Coronary artery (tissue), 2 donors: ENCODE measurements at regions not wholly inside any gene's neighbourhood (a gene's known extent, or its start where the extent isn't known, plus 50 kb on each side); places are given as distances from the start of the nearest gene placed in this dataset.

ENCODE experiments used
- DNase-seq: peaks from one replicate; pipeline ENCODE4 v3.0.0-alpha.2; 2017; ENCODE audit warnings: low spot score
- H3K27ac ChIP-seq, 2 donors: fragments of 200-600 bp; sonication (generic); one replicate each; pipeline ENCODE4 v1.5.1; 2016 to 2019
- H3K4me3 ChIP-seq: fragments of 200-600 bp; sonication (generic); 2 replicates; pipeline ENCODE4 v1.5.1; 2016; ENCODE audit warnings: mild to moderate bottlenecking, moderate library complexity
- TF ChIP-seq, protein P1 (sequence below): fragments of 200-600 bp; sonication (generic); IDR thresholded peaks from one replicate; pipeline ENCODE4 v1.5.1; 2019; ENCODE audit warnings: antibody characterized with exemption

DNA sequence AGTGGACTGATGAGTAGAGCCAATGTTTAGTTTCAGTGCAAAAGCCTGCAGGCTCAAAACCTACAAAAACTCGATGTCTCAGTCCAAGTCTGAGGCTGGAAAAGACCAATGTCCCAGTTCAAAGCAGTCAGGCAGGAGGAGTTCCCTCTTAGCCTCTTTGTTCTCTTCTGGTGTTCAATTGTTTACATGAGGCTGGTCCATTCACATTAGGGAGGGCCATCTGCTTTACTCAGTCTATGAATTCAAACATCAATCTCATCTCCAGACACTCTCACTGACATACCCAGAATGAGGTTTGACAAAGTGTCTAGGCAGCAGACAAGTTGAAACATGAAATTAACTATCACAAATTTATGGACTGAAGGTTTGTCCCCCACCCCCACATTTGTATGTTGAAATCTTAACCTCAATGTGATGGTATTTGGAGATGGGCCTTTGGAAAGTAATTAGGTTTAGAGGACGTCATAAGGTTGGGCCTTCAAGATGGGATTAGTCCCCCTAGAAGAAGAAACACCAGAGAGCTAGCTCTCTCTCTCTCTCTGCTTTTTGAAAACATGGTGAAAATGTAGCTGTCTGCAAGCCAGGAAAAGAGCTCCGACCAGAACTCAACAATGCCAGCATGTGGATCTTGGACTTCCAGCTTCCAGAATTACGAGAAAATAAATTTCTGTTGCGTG lies 438.5 kb upstream of the RGMA start:
- H3K4me3 ChIP-seq: no peak overlapping the region
- TF ChIP-seq, protein P1, sequence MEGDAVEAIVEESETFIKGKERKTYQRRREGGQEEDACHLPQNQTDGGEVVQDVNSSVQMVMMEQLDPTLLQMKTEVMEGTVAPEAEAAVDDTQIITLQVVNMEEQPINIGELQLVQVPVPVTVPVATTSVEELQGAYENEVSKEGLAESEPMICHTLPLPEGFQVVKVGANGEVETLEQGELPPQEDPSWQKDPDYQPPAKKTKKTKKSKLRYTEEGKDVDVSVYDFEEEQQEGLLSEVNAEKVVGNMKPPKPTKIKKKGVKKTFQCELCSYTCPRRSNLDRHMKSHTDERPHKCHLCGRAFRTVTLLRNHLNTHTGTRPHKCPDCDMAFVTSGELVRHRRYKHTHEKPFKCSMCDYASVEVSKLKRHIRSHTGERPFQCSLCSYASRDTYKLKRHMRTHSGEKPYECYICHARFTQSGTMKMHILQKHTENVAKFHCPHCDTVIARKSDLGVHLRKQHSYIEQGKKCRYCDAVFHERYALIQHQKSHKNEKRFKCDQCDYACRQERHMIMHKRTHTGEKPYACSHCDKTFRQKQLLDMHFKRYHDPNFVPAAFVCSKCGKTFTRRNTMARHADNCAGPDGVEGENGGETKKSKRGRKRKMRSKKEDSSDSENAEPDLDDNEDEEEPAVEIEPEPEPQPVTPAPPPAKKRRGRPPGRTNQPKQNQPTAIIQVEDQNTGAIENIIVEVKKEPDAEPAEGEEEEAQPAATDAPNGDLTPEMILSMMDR: no peak
- H3K27ac ChIP-seq: no peak overlapping the region
- DNase-seq: no peak

DNA sequence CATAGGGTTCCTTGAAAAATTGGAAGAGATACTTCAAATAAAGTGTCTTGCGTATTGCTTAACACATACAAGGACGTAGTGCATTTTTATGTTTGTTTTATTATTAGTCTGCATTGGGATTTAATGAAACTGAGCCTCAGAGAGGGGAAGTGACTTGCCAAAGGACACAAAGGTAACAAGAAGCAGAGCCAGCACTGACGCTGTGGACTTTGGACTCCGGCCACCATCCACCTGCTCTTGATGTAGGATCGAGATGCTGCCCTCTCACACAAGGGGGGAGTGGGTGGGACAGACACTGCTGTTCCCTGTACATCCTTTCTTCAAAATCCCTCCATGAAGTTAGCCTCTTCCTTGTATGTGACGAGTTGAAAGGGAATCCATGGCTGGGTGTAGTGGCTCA lies 435.4 kb upstream of the RGMA start:
- no peak for DNase-seq
- Histone ChIP-seq H3K4me3 (no peak overlapping the region), H3K27ac (no peak overlapping the region)
- TF ChIP-seq, protein P1: no peak

DNA sequence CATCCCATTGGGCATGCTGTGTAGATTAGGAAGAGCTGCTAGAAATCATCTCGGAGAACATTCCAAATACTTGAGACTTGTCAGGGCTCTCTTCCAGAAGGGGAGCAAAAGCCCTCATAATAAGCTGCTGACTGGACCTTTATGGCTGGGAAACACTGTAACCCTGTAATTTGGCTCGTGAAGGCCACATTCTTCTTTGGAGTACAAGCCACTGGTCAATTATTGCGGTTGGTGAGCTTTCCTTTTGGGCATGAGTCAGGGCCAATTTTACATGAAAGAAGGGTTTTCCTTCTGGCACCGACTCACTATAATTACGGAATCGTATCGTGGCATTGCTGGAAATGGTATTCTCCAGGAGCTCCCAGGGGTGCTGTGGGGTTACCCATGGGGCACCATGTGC lies 434.5 kb upstream of the RGMA start:
- TF ChIP-seq, protein P1: no peak
- Histone ChIP-seq H3K27ac (no peak overlapping the region), H3K4me3 (no peak overlapping the region)
- DNase-seq: no peak

DNA sequence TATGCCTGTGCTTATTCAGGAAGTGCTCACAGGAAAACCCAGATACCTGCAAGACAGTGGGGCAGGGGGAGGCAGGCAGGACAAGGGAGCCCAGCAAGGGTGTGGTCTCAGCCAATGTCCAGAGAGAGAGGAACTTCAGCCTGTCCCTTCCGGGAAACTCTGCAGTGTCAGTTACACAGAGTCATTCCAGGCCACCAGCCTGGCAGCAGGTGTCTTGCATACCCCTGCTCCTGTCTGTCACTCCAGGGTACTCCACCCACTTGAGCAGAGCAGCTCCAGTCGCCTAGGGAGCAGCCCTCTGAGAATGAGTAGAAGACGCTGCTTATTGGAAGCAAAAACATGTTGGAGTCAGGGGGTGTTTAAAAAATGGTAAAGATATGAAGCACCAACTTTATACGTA lies 431.2 kb upstream of the RGMA start:
- no peak for DNase-seq
- H3K4me3 ChIP-seq: no peak overlapping the region
- TF ChIP-seq, protein P1: no peak
- no peak overlapping the region for H3K27ac ChIP-seq

DNA sequence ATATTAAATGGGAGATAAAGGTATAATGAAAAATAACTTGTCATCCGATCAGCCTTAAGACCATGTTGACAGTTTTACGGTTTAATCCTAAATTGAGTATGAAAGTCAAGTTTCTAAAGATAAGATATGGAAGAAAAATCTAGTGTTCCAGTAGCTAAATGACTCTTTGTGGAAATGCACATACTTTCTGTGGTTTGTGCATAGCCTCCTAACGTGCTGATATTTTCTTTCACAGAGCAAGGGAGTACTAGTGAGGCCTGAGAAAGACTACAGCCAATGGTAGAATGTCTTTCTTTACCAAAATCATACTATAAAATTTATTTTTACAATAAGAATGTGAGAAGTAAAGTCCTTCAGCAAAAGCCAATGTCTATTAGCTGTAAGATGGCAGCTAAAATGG lies 430.6 kb upstream of the RGMA start:
- H3K27ac ChIP-seq: no peak overlapping the region
- no peak for DNase-seq
- H3K4me3 ChIP-seq: no peak overlapping the region
- TF ChIP-seq, protein P1: no peak

DNA sequence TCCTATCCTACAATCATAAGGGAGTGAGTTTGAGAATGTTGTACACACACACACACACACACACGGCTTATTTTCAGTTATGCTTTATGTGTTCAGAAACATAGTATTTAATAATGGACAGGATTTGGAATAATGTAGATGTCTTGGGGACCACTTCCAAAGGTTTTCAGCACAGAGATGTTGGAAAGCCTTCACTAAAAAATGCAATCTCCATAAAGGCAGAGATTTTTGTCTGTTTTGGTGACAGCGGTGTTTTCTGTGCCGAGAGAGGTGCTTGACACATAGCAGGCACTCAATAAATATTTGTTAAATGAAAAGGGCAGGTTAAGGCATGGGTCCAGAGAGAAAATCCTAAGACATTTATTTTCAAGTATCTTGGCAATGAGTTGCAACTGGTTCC lies 428.2 kb upstream of the RGMA start:
- Histone ChIP-seq H3K27ac (no peak overlapping the region), H3K4me3 (no peak overlapping the region)
- TF ChIP-seq, protein P1: no peak
- DNase-seq: no peak

DNA sequence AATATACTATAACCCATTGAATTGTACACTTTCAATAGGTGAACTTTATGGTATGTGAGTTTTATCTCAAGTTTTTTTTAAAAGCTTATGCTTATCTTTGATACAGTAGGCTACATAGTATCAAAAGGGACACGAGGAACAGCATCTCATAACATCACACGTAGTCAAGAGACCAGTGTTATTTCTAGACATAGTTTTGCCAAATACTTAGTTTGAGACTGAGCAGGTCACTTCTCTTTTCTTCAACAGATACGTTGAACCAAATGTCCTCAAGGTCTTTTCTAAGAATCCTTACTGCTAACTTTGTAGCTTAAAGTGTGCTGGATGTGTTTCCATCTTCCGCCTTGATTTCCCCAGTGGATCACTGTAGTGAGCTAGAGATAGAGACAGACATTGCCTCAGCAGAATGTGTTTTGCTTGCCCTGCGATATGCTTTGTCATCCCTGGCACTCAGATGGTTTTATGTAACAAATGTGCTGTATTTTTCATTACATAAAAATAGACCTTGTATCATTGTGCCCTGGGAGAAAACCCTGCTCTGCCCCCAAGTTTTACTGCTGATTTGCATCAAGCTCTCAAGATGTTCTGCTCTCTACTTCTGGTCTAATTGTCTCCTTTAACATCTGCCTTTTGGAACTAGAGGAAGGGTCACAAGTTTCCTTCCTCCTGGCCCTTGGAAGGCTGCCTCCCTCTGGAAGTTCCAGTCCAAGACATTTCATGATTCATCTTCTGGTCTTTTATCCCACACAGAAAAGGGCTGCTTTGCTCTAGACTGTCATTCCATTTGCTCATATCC lies 426.4 kb upstream of the RGMA start:
- DNase-seq: no peak
- peak overlapping the region in 1 of 2 donors; percentile 47 for H3K27ac ChIP-seq
- no peak overlapping the region for H3K4me3 ChIP-seq
- TF ChIP-seq, protein P1: no peak
